Common myeloid progenitor, CD34-positive (primary cell): ENCODE measurements at regions not wholly inside any gene's neighbourhood (a gene's known extent, or its start where the extent isn't known, plus 50 kb on each side); places are given as distances from the start of the nearest gene placed in this dataset.

Source experiments
- CTCF ChIA-PET: fragments of 350-600 bp; sonication (Branson Sonifier 250); formaldehyde crosslinking; loops from one replicate; lab custom pipeline; 2021; ENCODE audit warnings: antibody characterized with exemption; lab: Charles Lee
- POLR2A ChIA-PET: fragments of 350-600 bp; sonication (Branson Sonifier 250); formaldehyde crosslinking; loops from one replicate; lab custom pipeline; 2021; ENCODE audit warnings: antibody characterized with exemption; lab: Charles Lee
- DNase-seq, 3 donors: peaks; one replicate each; pipeline versions ENCODE4 v3.0.0 to v3.0.0-alpha.2; 2013
- H3K27ac ChIP-seq, 2 experiments: 1 replicate in 1 of 2; 2 replicates in 1 of 2; pipeline ENCODE4 v1.7.0; 2013; ENCODE audit warnings: inconsistent platforms in 2 of 2, low read length in 2 of 2, mild to moderate bottlenecking in 2 of 2, low read depth in 1 of 2, moderate library complexity in 1 of 2; ENCODE audit not compliant: severe bottlenecking in 2 of 2, insufficient read depth in 1 of 2, poor library complexity in 1 of 2
- H3K27me3 ChIP-seq, 5 experiments: replicated peaks in 2 of 5; 1 replicate in 3 of 5; 2 replicates in 2 of 5; pipeline versions ENCODE4 v1.6.1 to v1.7.0; 2013; ENCODE audit warnings: low read length in 4 of 5, mild to moderate bottlenecking in 2 of 5, moderate library complexity in 2 of 5, inconsistent platforms in 1 of 5; ENCODE audit not compliant: insufficient read depth in 5 of 5, control insufficient read depth in 4 of 5
- H3K36me3 ChIP-seq, 4 experiments: 1 replicate in 2 of 4; 2 replicates in 2 of 4; pipeline versions ENCODE4 v1.6.1 to v1.7.0; 2013; ENCODE audit warnings: low read length in 3 of 4, control low read depth in 1 of 4, mild to moderate bottlenecking in 1 of 4; ENCODE audit not compliant: control insufficient read depth in 4 of 4, insufficient read depth in 4 of 4
- H3K4me1 ChIP-seq, 4 experiments: 1 replicate in 3 of 4; 2 replicates in 1 of 4; pipeline versions ENCODE4 v1.6.1 to v1.7.1; 2013; ENCODE audit warnings: low read length in 3 of 4, mild to moderate bottlenecking in 3 of 4, control low read depth in 1 of 4, inconsistent platforms in 1 of 4, moderate library complexity in 1 of 4; ENCODE audit not compliant: control insufficient read depth in 4 of 4, insufficient read depth in 4 of 4; ENCODE audit errors: control extremely low read depth in 1 of 4
- H3K4me3 ChIP-seq, 7 experiments: 1 replicate in 4 of 7; 2 replicates in 3 of 7; pipeline versions ENCODE4 v1.5.1 to v1.7.0; 2013; ENCODE audit warnings: mild to moderate bottlenecking in 7 of 7, low read length in 6 of 7, moderate library complexity in 6 of 7, inconsistent platforms in 2 of 7, low read depth in 2 of 7, control low read depth in 1 of 7; ENCODE audit not compliant: insufficient read depth in 4 of 7, control insufficient read depth in 1 of 7; ENCODE audit errors: extremely low read depth in 1 of 7
- H3K9me3 ChIP-seq, 5 experiments: 1 replicate in 4 of 5; 2 replicates in 1 of 5; pipeline versions ENCODE4 v1.6.1 to v1.7.1; 2013; ENCODE audit warnings: low read length in 4 of 5, mild to moderate bottlenecking in 2 of 5, inconsistent platforms in 1 of 5, low read depth in 1 of 5, moderate library complexity in 1 of 5; ENCODE audit not compliant: control insufficient read depth in 4 of 5, insufficient read depth in 2 of 5; ENCODE audit errors: control extremely low read depth in 1 of 5
- WGBS: methylation state at CpG from one replicate; pipeline ENCODE4 v1.1.5; 2013; ENCODE audit not compliant: insufficient coverage; 5-methylcytosine and 5-hydroxymethylcytosine counted together

DNA sequence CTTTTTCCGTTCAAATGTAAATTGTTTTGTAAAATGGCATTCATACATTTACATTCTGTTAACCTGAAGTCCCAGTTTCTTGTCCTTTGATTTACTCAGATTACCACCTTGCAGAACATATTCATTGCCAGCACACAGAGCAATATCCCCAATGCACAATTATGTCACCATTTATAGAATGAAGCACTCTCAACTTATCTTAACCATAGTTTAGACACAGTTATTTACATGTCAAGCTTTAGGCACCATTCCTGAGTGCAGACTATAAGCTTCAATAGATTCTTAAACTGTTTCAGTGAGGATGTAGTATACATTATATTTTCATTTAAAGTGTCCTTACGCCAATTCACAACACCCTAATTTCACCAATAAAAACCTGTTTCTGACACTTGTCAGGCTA, 1977.9 kb downstream of the SUCLG1 start:
- Histone ChIP-seq H3K27me3 (no peaks in the 10 kb centered on the region), H3K4me3 (no peak overlapping the region), H3K9me3 (no peaks in the 10 kb centered on the region), H3K27ac (no peak overlapping the region), H3K4me1 (no peaks in the 10 kb centered on the region), H3K36me3 (no peaks in the 10 kb centered on the region)
- ChIA-PET CTCF (no interaction called here), POLR2A (no interaction called here)
- no peak for DNase-seq
- WGBS, result no CpG with 5 or more reads among the region's 2 CpGs

DNA sequence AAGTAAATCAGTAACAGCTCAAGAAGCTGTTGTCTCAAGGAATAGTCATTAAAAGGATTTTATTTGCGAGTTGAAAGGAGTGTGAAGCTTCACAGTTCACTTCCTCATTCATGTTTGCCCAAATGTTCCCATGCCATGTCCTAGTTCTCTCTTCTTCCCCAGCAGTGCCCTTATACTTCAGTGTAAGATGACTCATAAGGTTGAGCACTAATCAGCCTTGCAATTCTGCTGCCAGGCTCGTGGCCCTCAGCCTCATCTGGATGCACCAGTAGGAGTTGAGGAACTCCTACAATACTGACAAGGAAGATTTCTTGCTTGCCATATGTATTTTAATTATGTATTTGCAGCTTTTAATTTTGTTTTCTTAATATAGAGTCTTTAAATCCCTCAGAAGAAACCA, 1980.4 kb downstream of the SUCLG1 start:
- Histone ChIP-seq H3K4me3 (no peak overlapping the region), H3K9me3 (no peaks in the 10 kb centered on the region), H3K27me3 (no peaks in the 10 kb centered on the region), H3K36me3 (no peaks in the 10 kb centered on the region), H3K4me1 (no peaks in the 10 kb centered on the region), H3K27ac (no peak overlapping the region)
- POLR2A ChIA-PET, result no interaction called here
- CTCF ChIA-PET, result no interaction called here
- no peak for DNase-seq
- WGBS, result 100% methylated on average over 1 of the region's 2 CpGs

DNA sequence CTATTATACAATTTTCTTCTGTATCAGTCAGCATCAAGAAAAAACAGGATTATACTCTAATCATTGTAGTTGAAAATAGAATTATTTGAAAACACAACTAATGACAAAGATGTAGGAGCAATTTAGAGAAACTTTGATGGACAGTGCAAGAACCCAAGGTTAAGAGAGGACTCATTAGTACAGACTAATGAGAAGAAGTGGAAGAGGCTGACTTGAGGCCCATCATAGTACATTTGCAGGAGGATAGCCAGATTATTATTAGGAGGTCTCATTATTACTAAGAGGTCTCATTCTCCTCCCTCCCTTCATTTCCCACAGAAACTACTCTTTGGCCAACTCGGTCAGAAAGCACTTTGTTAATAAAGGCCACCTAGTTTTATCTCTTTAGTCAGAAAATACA, 1983.0 kb downstream of the SUCLG1 start:
- WGBS, result no CpG with 5 or more reads among the region's 1 CpG
- H3K9me3 ChIP-seq, result no peaks in the 10 kb centered on the region
- CTCF ChIA-PET, result no interaction called here

DNA sequence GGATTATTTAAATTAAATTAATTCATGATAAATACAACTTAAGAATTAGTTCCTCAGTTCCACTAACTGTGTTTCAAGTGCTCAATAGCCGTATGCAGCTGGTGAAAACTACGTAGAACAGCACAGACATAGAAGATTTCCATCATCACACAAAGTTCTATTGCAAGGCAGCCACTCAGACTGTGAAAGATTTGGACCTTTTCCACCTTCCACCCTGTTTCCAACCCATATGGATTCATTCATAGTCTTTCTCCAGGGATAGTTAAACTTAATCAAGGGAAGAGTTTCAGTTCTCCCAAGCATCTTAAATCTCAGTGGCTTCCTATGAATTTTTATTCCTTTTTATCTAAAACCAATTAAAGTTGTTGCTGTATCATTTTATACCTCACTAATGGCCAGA, 2030.8 kb downstream of the SUCLG1 start:
- no peak for DNase-seq
- H3K36me3 ChIP-seq, result no peaks in the 10 kb centered on the region
- H3K27ac ChIP-seq, result no peak overlapping the region
- H3K9me3 ChIP-seq, result no peaks in the 10 kb centered on the region
- no peaks in the 10 kb centered on the region for H3K27me3 ChIP-seq
- CTCF ChIA-PET, result no interaction called here
- POLR2A ChIA-PET, result no interaction called here
- 100% methylated on average over 2 of the region's 2 CpGs for WGBS
- no peak overlapping the region for H3K4me3 ChIP-seq
- no peaks in the 10 kb centered on the region for H3K4me1 ChIP-seq

More for the DNA sequence above, 1983.0 kb downstream of the SUCLG1 start:
- no peak overlapping the region for H3K4me3 ChIP-seq
- POLR2A ChIA-PET, result no interaction called here
- H3K4me1 ChIP-seq, result no peaks in the 10 kb centered on the region
- H3K27ac ChIP-seq, result no peak overlapping the region
- H3K36me3 ChIP-seq, result no peaks in the 10 kb centered on the region
- no peak for DNase-seq
- H3K27me3 ChIP-seq, result no peaks in the 10 kb centered on the region

DNA sequence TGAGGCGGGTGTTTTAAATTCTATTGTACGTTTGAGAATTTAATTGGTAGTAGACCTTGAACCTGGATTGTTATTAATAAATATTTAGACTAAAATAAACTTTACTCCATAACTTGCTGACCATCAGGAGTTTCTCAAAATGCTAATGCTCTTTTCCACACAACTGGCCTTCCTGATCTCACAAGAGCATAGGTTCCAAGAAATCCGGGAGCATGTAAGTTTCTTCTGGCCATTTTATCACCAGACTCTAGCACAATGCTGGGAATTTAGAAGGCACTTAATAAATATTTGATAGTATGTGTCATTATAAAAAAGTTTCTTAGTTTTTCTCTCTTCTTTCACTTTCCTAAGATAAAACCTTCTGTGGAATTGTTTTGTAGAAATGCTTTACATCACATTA, 2047.1 kb downstream of the SUCLG1 start:
- Histone ChIP-seq H3K9me3 (no peaks in the 10 kb centered on the region), H3K27me3 (no peaks in the 10 kb centered on the region), H3K4me3 (no peak overlapping the region), H3K27ac (no peak overlapping the region), H3K36me3 (no peaks in the 10 kb centered on the region), H3K4me1 (no peaks in the 10 kb centered on the region)
- WGBS, result no CpG with 5 or more reads among the region's 3 CpGs
- CTCF ChIA-PET, result no interaction called here
- no peak for DNase-seq
- POLR2A ChIA-PET, result no interaction called here

DNA sequence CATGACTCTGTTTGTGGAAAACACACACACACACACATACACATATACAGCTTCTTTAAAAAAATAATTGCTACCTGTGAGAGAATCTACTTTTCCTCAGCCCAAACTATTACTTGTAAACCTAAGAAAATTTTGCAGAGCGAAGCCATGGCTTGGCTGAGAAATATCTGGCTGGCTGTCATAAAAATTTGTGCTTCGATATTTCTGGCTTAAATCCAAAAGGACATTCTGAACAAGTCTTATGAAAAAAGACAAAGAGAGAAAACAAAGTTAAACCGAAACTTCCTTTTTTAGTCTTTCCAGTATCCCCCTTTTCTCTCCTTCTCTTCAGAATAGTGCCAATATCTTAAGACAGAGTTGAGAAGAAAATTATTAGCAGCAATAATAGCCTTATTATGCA, 2048.0 kb downstream of the SUCLG1 start:
- no peaks in the 10 kb centered on the region for H3K4me1 ChIP-seq
- CTCF ChIA-PET, result no interaction called here
- 90% methylated on average over 2 of the region's 3 CpGs for WGBS
- DNase-seq, result no peak
- no peaks in the 10 kb centered on the region for H3K27me3 ChIP-seq
- no peak overlapping the region for H3K27ac ChIP-seq
- H3K36me3 ChIP-seq, result no peaks in the 10 kb centered on the region
- POLR2A ChIA-PET, result no interaction called here
- H3K4me3 ChIP-seq, result no peak overlapping the region
- no peaks in the 10 kb centered on the region for H3K9me3 ChIP-seq

DNA sequence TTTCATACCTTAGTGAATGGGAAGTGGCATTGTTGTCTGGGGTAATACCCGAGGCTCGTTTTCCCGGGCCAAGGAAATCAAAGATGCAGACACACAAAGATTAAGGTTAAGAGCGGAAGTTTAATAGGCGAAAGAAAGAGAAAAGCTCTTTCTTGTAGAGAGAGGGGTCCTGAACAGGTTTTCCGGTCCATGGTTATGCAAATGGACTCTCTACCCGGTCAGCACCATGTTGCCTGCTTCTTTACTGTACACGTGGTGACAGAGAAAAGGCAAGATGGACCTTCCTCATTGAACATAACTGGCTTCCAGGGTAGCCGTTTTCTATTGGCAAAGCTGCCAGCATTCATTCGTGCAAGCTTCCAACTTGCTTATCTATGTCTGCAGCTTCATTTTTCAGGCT, 2063.5 kb downstream of the SUCLG1 start:
- no peaks in the 10 kb centered on the region for H3K4me1 ChIP-seq
- H3K36me3 ChIP-seq, result no peaks in the 10 kb centered on the region
- CTCF ChIA-PET, result no interaction called here
- POLR2A ChIA-PET, result no interaction called here
- no peaks in the 10 kb centered on the region for H3K27me3 ChIP-seq
- H3K9me3 ChIP-seq, result peaks cover 0 to under 1% (median 0%) of the 10 kb centered on the region in 5 experiments
- H3K27ac ChIP-seq, result no peak overlapping the region
- H3K4me3 ChIP-seq, result no peak overlapping the region
- 81% methylated on average over 6 of the region's 10 CpGs for WGBS
- DNase-seq, result no peak
